AG10803 (cell line): ENCODE measurements at regions not wholly inside any gene's neighbourhood (a gene's known extent, or its start where the extent isn't known, plus 50 kb on each side); places are given as distances from the start of the nearest gene placed in this dataset.
"Not testable (repeated sequence)": the region's sequence is repeated elsewhere in the genome, so short reads cannot be mapped to it uniquely, and the experiment has no call there.

Experiments
- DNase-seq: peaks from one replicate; pipeline ENCODE4 v3.0.0; 2010; ENCODE audit warnings: low read depth
- H3K4me3 ChIP-seq: 2 replicates; pipeline ENCODE4 v1.5.1; 2011; ENCODE audit warnings: mild to moderate bottlenecking, low read length, control low read depth
- TF ChIP-seq, protein P1 (sequence below): conservative IDR thresholded peaks from 2 replicates; pipeline ENCODE4 v1.5.1; 2011; ENCODE audit warnings: mild to moderate bottlenecking, low read length, control low read depth, inconsistent platforms

DNA sequence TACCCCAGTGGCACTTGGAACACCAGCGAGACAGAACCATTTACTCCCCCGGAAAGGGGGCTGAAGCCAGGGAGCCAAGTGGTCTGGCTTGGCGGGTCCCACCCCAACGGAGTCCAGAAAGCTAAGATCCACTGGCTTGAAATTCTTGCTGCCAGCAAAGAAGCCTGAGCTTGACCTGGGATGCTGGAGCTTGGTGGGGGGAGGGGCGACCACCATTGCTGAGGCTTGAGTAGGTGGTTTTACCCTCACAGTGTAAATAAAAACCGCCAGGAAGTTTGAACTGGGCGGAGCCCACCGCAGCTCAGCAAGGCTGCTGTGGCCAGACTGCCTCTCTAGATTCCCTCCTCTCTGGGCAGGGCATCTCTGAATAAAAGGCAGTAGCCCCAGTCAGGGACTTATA lies 62.8 kb downstream of the RPS24 start:
- not testable (repeated sequence) for DNase-seq

DNA sequence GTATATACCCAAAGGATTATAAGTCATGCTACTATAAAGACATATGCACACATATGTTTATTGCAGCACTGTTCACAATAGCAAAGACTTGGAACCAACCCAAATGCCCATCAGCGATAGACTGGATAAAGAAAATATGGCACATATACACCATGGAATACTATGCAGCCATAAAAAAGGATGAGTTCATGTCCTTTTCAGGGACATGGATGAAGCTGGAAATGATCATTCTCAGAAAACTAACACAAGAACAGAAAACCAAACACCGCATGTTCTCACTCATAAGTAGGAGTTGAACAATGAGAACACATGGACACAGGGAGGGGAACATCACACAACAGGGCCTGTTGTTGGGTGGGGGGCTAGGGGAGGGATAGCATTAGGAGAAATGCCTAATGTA lies 68.9 kb downstream of the RPS24 start:
- not testable (repeated sequence) for H3K4me3 ChIP-seq, DNase-seq

More for the DNA sequence above, 62.8 kb downstream of the RPS24 start:
- not testable (repeated sequence) for H3K4me3 ChIP-seq

DNA sequence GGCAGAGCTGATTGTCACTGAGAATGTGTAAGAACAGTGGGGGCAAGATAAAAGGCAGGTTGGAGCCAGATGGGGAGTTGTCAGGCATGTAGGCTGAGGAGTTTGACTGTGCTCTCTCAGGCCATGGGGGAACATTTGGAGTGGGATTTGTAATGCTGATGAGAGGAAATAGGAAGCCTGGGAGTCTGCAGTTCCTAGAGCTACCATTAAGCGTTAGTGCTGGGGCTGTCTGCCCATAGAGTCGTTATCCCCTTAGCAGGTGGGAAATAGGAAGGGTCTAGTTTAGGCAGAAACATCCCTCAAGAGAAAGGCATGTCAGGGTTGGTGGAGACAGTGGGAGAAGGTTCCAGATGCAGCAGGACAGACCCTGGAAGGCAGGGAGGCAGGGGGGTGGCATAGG lies 75.5 kb downstream of the RPS24 start:
- no peak overlapping the region for H3K4me3 ChIP-seq
- TF ChIP-seq, protein P1, sequence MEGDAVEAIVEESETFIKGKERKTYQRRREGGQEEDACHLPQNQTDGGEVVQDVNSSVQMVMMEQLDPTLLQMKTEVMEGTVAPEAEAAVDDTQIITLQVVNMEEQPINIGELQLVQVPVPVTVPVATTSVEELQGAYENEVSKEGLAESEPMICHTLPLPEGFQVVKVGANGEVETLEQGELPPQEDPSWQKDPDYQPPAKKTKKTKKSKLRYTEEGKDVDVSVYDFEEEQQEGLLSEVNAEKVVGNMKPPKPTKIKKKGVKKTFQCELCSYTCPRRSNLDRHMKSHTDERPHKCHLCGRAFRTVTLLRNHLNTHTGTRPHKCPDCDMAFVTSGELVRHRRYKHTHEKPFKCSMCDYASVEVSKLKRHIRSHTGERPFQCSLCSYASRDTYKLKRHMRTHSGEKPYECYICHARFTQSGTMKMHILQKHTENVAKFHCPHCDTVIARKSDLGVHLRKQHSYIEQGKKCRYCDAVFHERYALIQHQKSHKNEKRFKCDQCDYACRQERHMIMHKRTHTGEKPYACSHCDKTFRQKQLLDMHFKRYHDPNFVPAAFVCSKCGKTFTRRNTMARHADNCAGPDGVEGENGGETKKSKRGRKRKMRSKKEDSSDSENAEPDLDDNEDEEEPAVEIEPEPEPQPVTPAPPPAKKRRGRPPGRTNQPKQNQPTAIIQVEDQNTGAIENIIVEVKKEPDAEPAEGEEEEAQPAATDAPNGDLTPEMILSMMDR: no peak
- DNase-seq: no peak

DNA sequence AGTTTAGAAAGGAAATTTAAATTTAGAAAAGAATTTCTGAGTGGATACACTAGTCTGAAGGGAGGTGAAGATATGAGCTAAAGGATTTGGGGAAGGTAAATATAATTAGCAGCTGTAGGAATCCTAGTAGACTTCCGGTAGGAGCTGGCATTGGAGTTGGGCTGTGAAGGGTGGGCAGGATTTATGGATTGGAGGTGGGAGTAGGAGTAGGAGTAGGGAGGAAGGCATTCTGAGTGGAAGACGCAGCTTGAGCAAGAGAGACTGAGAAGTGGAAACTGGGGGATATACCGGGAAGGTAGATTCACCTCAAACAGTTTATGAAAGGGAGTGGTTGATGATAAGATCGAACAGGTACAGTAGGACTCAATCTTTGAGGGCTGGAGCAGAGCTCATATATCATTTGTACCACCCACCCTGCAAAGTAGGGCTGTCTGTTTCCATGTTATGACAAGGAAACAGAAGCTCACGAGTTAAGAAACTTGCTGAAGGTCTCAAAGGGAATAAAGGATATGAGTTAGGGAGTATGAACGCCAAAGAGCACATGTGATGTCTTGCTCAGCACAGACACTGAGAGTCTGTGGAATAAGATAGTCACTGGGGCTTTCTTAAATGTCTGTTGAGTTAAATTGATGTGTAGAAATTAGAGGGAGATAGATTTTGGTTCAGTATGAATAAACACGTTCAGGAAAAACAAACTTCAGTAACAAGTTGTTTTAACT lies 81.6 kb downstream of the RPS24 start:
- TF ChIP-seq, protein P1: no peak
- H3K4me3 ChIP-seq: no peak overlapping the region
- no peak for DNase-seq

DNA sequence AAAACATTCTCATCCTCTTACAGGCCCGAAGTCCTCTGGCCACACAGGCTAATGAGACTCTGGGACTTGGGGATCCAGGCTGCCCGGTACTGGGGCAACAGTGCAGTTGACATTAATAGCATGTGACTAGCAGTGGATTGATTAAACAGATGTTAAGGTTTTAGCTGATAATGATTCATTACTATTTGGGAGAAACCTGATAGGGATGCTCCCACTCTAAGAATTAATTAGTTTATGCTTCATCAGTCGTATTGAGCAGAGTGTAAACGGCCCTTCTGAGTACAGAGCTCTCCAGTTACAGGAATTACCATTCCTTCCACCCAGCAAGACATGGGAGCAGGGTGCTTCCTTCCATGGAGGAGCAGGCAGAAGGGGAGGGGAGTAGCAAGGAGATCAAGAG lies 82.7 kb downstream of the RPS24 start:
- no peak for DNase-seq
- TF ChIP-seq, protein P1: no peak
- H3K4me3 ChIP-seq: no peak overlapping the region

DNA sequence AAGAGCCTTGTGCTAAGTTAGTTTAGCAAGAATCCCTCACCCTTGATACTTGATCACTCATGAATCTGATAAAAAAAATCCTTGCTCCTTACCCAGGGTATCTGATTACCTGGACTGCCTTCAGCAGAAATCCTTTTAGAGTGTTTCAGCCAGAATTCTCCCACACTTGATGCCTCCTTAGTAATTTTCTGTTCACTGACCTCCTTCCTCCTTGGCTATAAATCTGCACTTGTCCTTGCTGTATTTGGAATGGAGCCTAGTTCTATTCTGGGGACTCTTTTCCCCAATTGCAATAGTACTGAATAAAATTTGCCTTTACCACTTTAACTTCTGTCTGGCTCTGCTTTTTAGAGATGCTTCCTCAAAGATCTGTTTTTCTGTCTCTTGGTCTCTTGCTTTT lies 84.9 kb downstream of the RPS24 start:
- DNase-seq: no peak
- TF ChIP-seq, protein P1: no peak
- no peak overlapping the region for H3K4me3 ChIP-seq

DNA sequence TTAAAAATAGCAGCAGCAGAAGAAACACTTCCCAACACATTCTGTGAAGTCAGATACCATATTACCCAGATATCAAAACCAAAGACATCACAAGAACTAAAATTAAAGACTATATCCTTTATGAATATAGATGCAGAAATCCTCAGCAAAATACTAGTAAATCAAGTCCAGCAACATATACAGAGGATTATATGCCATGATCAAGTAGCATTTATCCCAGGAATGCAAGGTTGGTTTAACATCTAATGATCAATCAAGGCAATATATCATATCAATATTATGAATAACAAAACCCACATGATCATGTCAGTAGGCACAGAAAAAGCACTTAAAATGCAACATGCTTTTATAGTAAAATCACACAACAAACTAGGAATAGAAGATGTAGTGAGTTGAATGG lies 88.1 kb downstream of the RPS24 start:
- no peak for DNase-seq
- H3K4me3 ChIP-seq: no peak overlapping the region
- TF ChIP-seq, protein P1: no peak

DNA sequence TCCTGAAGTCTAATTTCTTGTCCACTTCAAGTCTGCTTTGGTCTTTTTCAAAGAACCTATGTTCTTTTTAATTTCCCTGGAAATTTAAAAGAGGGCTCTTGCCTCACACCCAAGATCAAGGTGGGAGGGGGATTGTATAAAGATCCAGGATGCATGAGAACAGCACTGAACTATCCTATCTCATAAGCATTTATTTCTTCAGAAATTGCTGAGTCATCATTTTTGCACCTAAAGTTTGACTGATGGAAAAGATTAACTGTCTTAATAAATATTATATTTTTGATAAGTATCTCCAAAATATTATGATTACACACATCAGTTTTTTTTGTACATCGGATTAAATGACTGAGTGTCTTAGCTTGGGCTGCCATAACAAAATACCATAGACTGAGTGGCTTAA lies 90.5 kb downstream of the RPS24 start:
- no peak for DNase-seq
- TF ChIP-seq, protein P1: no peak

More for the DNA sequence above, 90.5 kb downstream of the RPS24 start:
- no peak overlapping the region for H3K4me3 ChIP-seq
